ENCODE measurements at regions not wholly inside any gene's neighbourhood (a gene's known extent, or its start where the extent isn't known, plus 50 kb on each side); places are given as distances from the start of the nearest gene placed in this dataset.

GRCh38 chr1:8137481-8138244 lies 111.6 kb upstream of the ERRFI1 start:
- Histone ChIP-seq H3K4me1 (replicated peaks in 1 of 4; ENCODE audit: control insufficient read depth in 3 of 4, insufficient read depth in 4 of 4, low read length in 3 of 4) (no peaks in the 10 kb centered on the region; a peak in 1 of 7 replicates), H2BK20ac (ENCODE audit: low read length) (no peak overlapping the region), H4K8ac (ENCODE audit: extremely low read depth, insufficient read depth, low read length) (no peak overlapping the region), H4K91ac (replicated peaks; ENCODE audit: insufficient read length, low read length) (no peak overlapping the region), H3K9me3 (ENCODE audit: insufficient read depth in 2 of 2, low read depth in 1 of 2, low read length in 1 of 2) (no peaks in the 10 kb centered on the region), H3K14ac (ENCODE audit: insufficient read length) (no peak overlapping the region), H3K36me3 (ENCODE audit: control insufficient read depth in 2 of 4, insufficient read depth in 4 of 4, low read length in 3 of 4) (no peaks in the 10 kb centered on the region), H3K27ac (ENCODE audit: low read depth, low read length) (no peak overlapping the region), H3K56ac (replicated peaks; ENCODE audit: insufficient read length, low read depth, low read length) (no peak overlapping the region), H4K5ac (ENCODE audit: insufficient read length, low read depth, low read length) (no peak overlapping the region), H2BK12ac (ENCODE audit: low read depth, low read length) (no peak overlapping the region), H2AFZ (ENCODE audit: low read length) (peak overlapping the region; percentile 54; the same call in 1 of the 2 replicates), H3K27me3 (replicated peaks in 1 of 4; ENCODE audit: control insufficient read depth in 3 of 4, extremely low read depth in 1 of 4, insufficient read depth in 3 of 4, low read length in 3 of 4) (no peaks in the 10 kb centered on the region), H2AK5ac (ENCODE audit: low read depth, low read length) (no peak overlapping the region), H3K18ac (ENCODE audit: extremely low read depth, low read length) (no peak overlapping the region), H3K23me2 (ENCODE audit: low read depth, low read length) (no peaks in the 10 kb centered on the region), H3K23ac (ENCODE audit: insufficient read length) (no peak overlapping the region), H3K4me3 (ENCODE audit: extremely low read depth in 1 of 4, insufficient read depth in 2 of 4, low read depth in 3 of 4, low read length in 4 of 4) (no peak overlapping the region), H2BK15ac (ENCODE audit: low read length) (no peak overlapping the region), H3K4me2 (ENCODE audit: insufficient read depth in 1 of 2, low read depth in 2 of 2, low read length in 2 of 2) (no peak overlapping the region), H3K79me1 (ENCODE audit: low read depth, low read length) (no peaks in the 10 kb centered on the region), H3K4ac (replicated peaks; ENCODE audit: insufficient read length, low read depth, low read length) (no peak overlapping the region), H4K20me1 (replicated peaks in 1 of 2; ENCODE audit: control insufficient read depth in 1 of 2, insufficient read depth in 2 of 2, low read length in 2 of 2) (no peaks in the 10 kb centered on the region), H3K79me2 (ENCODE audit: control insufficient read depth in 1 of 2, insufficient read depth in 2 of 2, low read length in 2 of 2) (no peaks in the 10 kb centered on the region), H2BK120ac (replicated peaks; ENCODE audit: low read depth, low read length) (no peak overlapping the region), H3K9ac (replicated peaks in 1 of 4; ENCODE audit: extremely low read depth in 1 of 4, low read depth in 3 of 4, low read length in 3 of 4) (no peak overlapping the region; a peak in 2 of 7 replicates), H2BK5ac (ENCODE audit: low read depth, low read length) (no peak overlapping the region)
- POLR2A ChIA-PET (ENCODE audit: partially characterized antibody), result interaction anchor here (0.9 to 1.6 kb wide), 2 partner anchors 11 to 35 kb away, joined by 3 to 4 read pairs; no protein-coding TSS in a partner anchor
- 88% methylated on average over 13 of the region's 13 CpGs; no CpG with 5 or more reads in 1 of the 2 experiments for WGBS, 2 experiments (ENCODE audit: extremely low coverage in 1 of 2, insufficient coverage in 1 of 2, insufficient read length in 1 of 2, insufficient replicate concordance in 2 of 2, low coverage in 1 of 2, low lambda C conversion rate in 2 of 2, missing lambda C conversion rate in 1 of 2)
- DNase-seq (ENCODE audit: low read depth in 1 of 2, low spot score in 2 of 2) (no peak), FAIRE-seq (no peak)
- CTCF ChIA-PET (ENCODE audit: partially characterized antibody), result interaction anchor here (0.6 to 2.0 kb wide), 4 partner anchors 14 to 873 kb away, joined by 3 to 7 read pairs (median 4); no protein-coding TSS in a partner anchor
- no peak for TF ChIP-seq POU5F1 (IDR thresholded peaks at IDR 0.05; ENCODE audit: low read depth, low read length)
- no peak for TF ChIP-seq GTF2F1 (IDR thresholded peaks at IDR 0.05; ENCODE audit: borderline replicate concordance, low read depth, low read length)
- no peak for TF ChIP-seq KDM1A (IDR thresholded peaks at IDR 0.05; ENCODE audit: borderline replicate concordance, low read length)
- TF ChIP-seq SP2 (IDR thresholded peaks at IDR 0.05; ENCODE audit: low read length), result no peak
- TF ChIP-seq CBX5 (IDR thresholded peaks at IDR 0.05; ENCODE audit: low read depth, low read length), result no peak
- no peak for TF ChIP-seq POLR2AphosphoS5 (IDR thresholded peaks at IDR 0.05; ENCODE audit: low read depth, low read length)
- no peak for TF ChIP-seq YY1 (IDR thresholded peaks at IDR 0.05; ENCODE audit: low read depth, low read length)
- no peak for TF ChIP-seq RXRA (IDR thresholded peaks at IDR 0.05; ENCODE audit: insufficient read depth, low read depth, low read length)
- TF ChIP-seq ATF2 (IDR thresholded peaks at IDR 0.05; ENCODE audit: low read length), result no peak

Data from H1 (cell line).